GM21515 (cell line): ENCODE measurements at regions not wholly inside any gene's neighbourhood (a gene's known extent, or its start where the extent isn't known, plus 50 kb on each side); places are given as distances from the start of the nearest gene placed in this dataset.

Source experiments
- ATAC-seq: cut with Tn5 transposase; IDR thresholded peaks from one replicate; pipeline ENCODE4 v1.9.1; 2021; ENCODE audit not compliant: unreplicated experiment

GRCh38 chr16:50425044-50425443 lies 56.3 kb upstream of the BRD7 start:
- no peak for ATAC-seq

GRCh38 chr16:50422926-50423325 lies 54.1 kb upstream of the BRD7 start:
- ATAC-seq: no peak

GRCh38 chr16:50419116-50419515 lies 50.3 kb upstream of the BRD7 start:
- no peak for ATAC-seq
